ENCODE measurements at regions not wholly inside any gene's neighbourhood (a gene's known extent, or its start where the extent isn't known, plus 50 kb on each side); places are given as distances from the start of the nearest gene placed in this dataset.

- no peaks in the 10 kb centered on the region for H3K36me3 ChIP-seq (ENCODE audit: control insufficient read depth, insufficient read depth, low read length)
- H4K91ac ChIP-seq (ENCODE audit: insufficient read depth, low read depth, low read length): no peak overlapping the region
- no peak overlapping the region for H2AK5ac ChIP-seq (ENCODE audit: low read depth, low read length)
- no peaks in the 10 kb centered on the region for H3K4me1 ChIP-seq (ENCODE audit: control insufficient read depth, insufficient read depth, low read length)
- H2BK15ac ChIP-seq (ENCODE audit: low read depth, low read length): no peak overlapping the region
- H3K27me3 ChIP-seq (ENCODE audit: control insufficient read depth, insufficient read depth, low read length): no peaks in the 10 kb centered on the region
- no peak overlapping the region for H3K56ac ChIP-seq (ENCODE audit: extremely low read depth, insufficient read depth, low read length)
- H3K14ac ChIP-seq (replicated peaks; ENCODE audit: low read depth, low read length): no peak overlapping the region
- WGBS, 2 experiments (ENCODE audit: extremely low coverage in 2 of 2, insufficient read length in 1 of 2): 70% methylated on average over 2 of the region's 11 CpGs; no CpG with 5 or more reads in 1 of the 2 experiments
- BruUV-seq (replicated peaks): no TSS peak
- no peak overlapping the region for H3K4me2 ChIP-seq (ENCODE audit: low read depth, low read length)
- no peak overlapping the region for H2AK9ac ChIP-seq (replicated peaks; ENCODE audit: low read depth, low read length, poor library complexity)
- no peaks in the 10 kb centered on the region for H3K9me1 ChIP-seq (ENCODE audit: insufficient read depth, low read length)
- intact Hi-C loops (cut with micrococcal nuclease): no loop called here
- no peak overlapping the region for H4K8ac ChIP-seq (ENCODE audit: low read depth in 2 of 2, low read length in 2 of 2)
- H4K5ac ChIP-seq (ENCODE audit: low read depth, low read length): no peak overlapping the region
- no peaks in the 10 kb centered on the region for H3K79me1 ChIP-seq (ENCODE audit: low read depth in 1 of 2, low read length in 2 of 2)
- H2BK120ac ChIP-seq (ENCODE audit: low read depth, low read length): no peak overlapping the region
- H2BK5ac ChIP-seq (ENCODE audit: low read depth, low read length, poor library complexity, severe bottlenecking): no peak overlapping the region
- H3K4me3 ChIP-seq (ENCODE audit: insufficient read depth, low read depth, low read length): no peak overlapping the region
- ATAC-seq (ENCODE audit: low read depth) (no peak), DNase-seq (no peak)
- no peaks in the 10 kb centered on the region for H4K20me1 ChIP-seq (ENCODE audit: insufficient read depth, low read length)
- TF ChIP-seq RAD21 (IDR thresholded peaks at IDR 0.05; ENCODE audit: low read length): 0 out of 2 replicates have a peak, but pooled peaks have one; percentile 3
- TF ChIP-seq MAFK (IDR thresholded peaks at IDR 0.05; ENCODE audit: low read depth, low read length): no peak
- no peak for TF ChIP-seq CHD1 (IDR thresholded peaks at IDR 0.05; ENCODE audit: low read depth, low read length)
- no peak for TF ChIP-seq RFX5 (IDR thresholded peaks at IDR 0.05; ENCODE audit: low read depth, low read length)
- no peak for TF ChIP-seq FOS (IDR thresholded peaks at IDR 0.05; ENCODE audit: low read depth, low read length)
- H3K9me3 ChIP-seq (ENCODE audit: control insufficient read depth, insufficient read depth, low read length): peaks cover 17% of the 10 kb centered on the region
- H2AFZ ChIP-seq (replicated peaks; ENCODE audit: low read length, poor library complexity): no peak overlapping the region
- no peak overlapping the region for H3K27ac ChIP-seq (ENCODE audit: insufficient read depth, low read length)
- ChIA-PET POLR2A (ENCODE audit: unreplicated experiment) (no interaction called here), CTCF (no interaction called here)
- no peak overlapping the region for H3K9ac ChIP-seq (ENCODE audit: low read depth, low read length)
- dilution Hi-C loops (cut with HindIII; ENCODE audit: low sequenced_read_pairs, unreplicated experiment): no loop called here
- in situ Hi-C loops (cut with MboI; ENCODE audit: low sequenced_read_pairs): no loop called here
- no peak overlapping the region for H3K23ac ChIP-seq (ENCODE audit: low read depth, low read length)
- H2BK20ac ChIP-seq (ENCODE audit: low read depth, low read length): no peak overlapping the region
- no peak overlapping the region for H3K18ac ChIP-seq (ENCODE audit: low read depth, low read length)
- no peak overlapping the region for H3K4ac ChIP-seq (ENCODE audit: low read depth, low read length)
These were observed 495.4 kb downstream of the CDH26 start for GRCh38 chr20:60453388-60454246.
